K562 (cell line): ENCODE measurements at regions not wholly inside any gene's neighbourhood (a gene's known extent, or its start where the extent isn't known, plus 50 kb on each side); places are given as distances from the start of the nearest gene placed in this dataset.

ENCODE experiments used
- ATAC-seq: fragments of 200-7000 bp; cut with Tn5 transposase; 3 replicates; pipeline ENCODE4 v1.9.1; 2020; ENCODE audit warnings: moderate library complexity
- BruUV-seq: library from RNA; stranded (reverse); fragments of 400-500 nt; replicated peaks from 2 replicates; lab custom pipeline; 2021; lab: Mats Ljungman, UMichigan
- CTCF ChIA-PET: fragments of 300-600 bp; formaldehyde crosslinking; extraction: SDS; loops from one replicate; lab custom pipeline; 2021; ENCODE audit warnings: low intra/inter-chr PET ratio; lab: Yijun Ruan, JAX
- POLR2A ChIA-PET: fragments of 300-600, 350-650 bp; sonication (Branson Sonifier 250); formaldehyde crosslinking; extraction: SDS; loops from one replicate; lab custom pipeline; 2021; ENCODE audit warnings: antibody characterized with exemption, inconsistent platforms; lab: Yijun Ruan, JAX
- DNase-seq, 4 experiments: peaks; one replicate each; pipeline versions ENCODE4 v3.0.0 to v3.0.0-alpha.2; 2011 to 2018; ENCODE audit warnings: low spot score in 3 of 4, mixed read lengths in 3 of 4; ENCODE audit errors: extremely low read depth in 1 of 4
- FAIRE-seq: peaks from 2 replicates; lab custom pipeline; 2011; peaks lifted over from hg19 to GRCh38; lab: Jason Lieb, UNC
- H2AFZ ChIP-seq: 2 replicates; pipeline ENCODE4 v1.6.0; 2011; ENCODE audit warnings: low read depth, low read length, control low read depth, inconsistent platforms
- H3K27ac ChIP-seq: fragments of 200-600 bp; 3 replicates; pipeline ENCODE4 v1.8.0; 2011; ENCODE audit warnings: low read depth, mild to moderate bottlenecking, control low read depth, inconsistent platforms, low read length, moderate library complexity, mixed read lengths; ENCODE audit errors: extremely low read depth
- H3K27me3 ChIP-seq, 2 experiments: fragments of 300-600 bp in 1 of 2; 2 replicates in 1 of 2; 3 replicates in 1 of 2; pipeline versions ENCODE4 v1.6.0 to v1.8.0; 2011; ENCODE audit warnings: inconsistent platforms in 2 of 2, low read length in 2 of 2, mild to moderate bottlenecking in 1 of 2, mixed read lengths in 1 of 2, moderate library complexity in 1 of 2; ENCODE audit not compliant: control insufficient read depth in 2 of 2, insufficient read depth in 2 of 2
- H3K36me3 ChIP-seq: fragments of 300-600 bp; 3 replicates; pipeline ENCODE4 v1.8.0; 2011; ENCODE audit warnings: mild to moderate bottlenecking, low read length, inconsistent platforms; ENCODE audit not compliant: control insufficient read depth, insufficient read depth
- H3K4me1 ChIP-seq, 2 experiments: fragments of 200-600 bp in 1 of 2; replicated peaks in 1 of 2; 2 replicates in 1 of 2; 3 replicates in 1 of 2; pipeline versions ENCODE4 v1.5.1 to v1.8.0; 2011; ENCODE audit warnings: inconsistent platforms in 2 of 2, low read length in 2 of 2, mild to moderate bottlenecking in 1 of 2, mixed read lengths in 1 of 2, moderate library complexity in 1 of 2; ENCODE audit not compliant: control insufficient read depth in 2 of 2, insufficient read depth in 2 of 2
- H3K4me2 ChIP-seq: 2 replicates; pipeline ENCODE4 v1.6.1; 2011; ENCODE audit warnings: low read length, control low read depth, inconsistent platforms, mixed read lengths; ENCODE audit not compliant: insufficient read depth
- H3K4me3 ChIP-seq: fragments of 200-600 bp; sonication (generic), shearing (Covaris generic); 2 replicates; pipeline ENCODE4 v1.5.1; 2016; ENCODE audit warnings: control low read depth, inconsistent platforms
- H3K79me2 ChIP-seq: fragments of 200-600 bp; 3 replicates; pipeline ENCODE4 v1.8.0; 2011; ENCODE audit warnings: low read length, inconsistent platforms; ENCODE audit not compliant: control insufficient read depth, insufficient read depth
- H3K9ac ChIP-seq, 2 experiments: 2 replicates each; pipeline versions ENCODE4 v1.6.0 to v1.6.1; 2011; ENCODE audit warnings: low read depth in 2 of 2, low read length in 2 of 2, control low read depth in 1 of 2, inconsistent platforms in 1 of 2, mild to moderate bottlenecking in 1 of 2, mixed read lengths in 1 of 2; ENCODE audit not compliant: insufficient read depth in 1 of 2
- H3K9me1 ChIP-seq: one replicate; pipeline ENCODE4 v1.6.0; 2011; ENCODE audit warnings: inconsistent platforms, mild to moderate bottlenecking, low read length, moderate library complexity; ENCODE audit not compliant: control insufficient read depth, insufficient read depth
- H3K9me3 ChIP-seq: replicated peaks from 2 replicates; pipeline ENCODE4 v1.5.1; 2011; ENCODE audit warnings: low read depth, low read length, inconsistent platforms; ENCODE audit not compliant: control insufficient read depth, insufficient read depth
- H4K20me1 ChIP-seq: replicated peaks from 2 replicates; pipeline ENCODE4 v1.6.1; 2011; ENCODE audit warnings: low read length, inconsistent platforms, mixed read lengths; ENCODE audit not compliant: control insufficient read depth, insufficient read depth
- ADNP ChIP-seq: fragments of 200-800 bp; sonication (Bioruptor generic); IDR thresholded peaks from 2 replicates; pipeline ENCODE4 v1.6.1; 2016; ENCODE audit warnings: missing genetic modification characterization, missing compliant biosample characterization
- BCL6 ChIP-seq: fragments of 250-450 bp; sonication (Bioruptor Pico); IDR thresholded peaks from 2 replicates; pipeline ENCODE4 v1.4.0; 2020
- KDM2B ChIP-seq: fragments of 250-450 bp; sonication (Bioruptor Pico); IDR thresholded peaks from 2 replicates; pipeline ENCODE4 v1.8.0; 2021; ENCODE audit warnings: mild to moderate bottlenecking, moderate library complexity
- RHOXF2B ChIP-seq: fragments of 250-450 bp; sonication (Bioruptor Pico); conservative IDR thresholded peaks from 2 replicates; pipeline ENCODE4 v1.5.1; 2021
- SMAD1 ChIP-seq: fragments of 150-350 bp; IDR thresholded peaks from 2 replicates; pipeline ENCODE4 v1.6.1; 2014; ENCODE audit warnings: low read length, low read depth; ENCODE audit not compliant: partially characterized antibody
- SRSF9 ChIP-seq: fragments of 200-400 bp; formaldehyde crosslinking; IDR thresholded peaks from 2 replicates; pipeline ENCODE4 v1.6.1; 2017; ENCODE audit warnings: low read depth, low read length, borderline replicate concordance
- ZC3H8 ChIP-seq: fragments of 450-650 bp; IDR thresholded peaks from 2 replicates; pipeline ENCODE4 v1.6.1; 2017
- ZNF347 ChIP-seq: fragments of 450-650 bp; formaldehyde crosslinking; IDR thresholded peaks from 2 replicates; pipeline ENCODE4 v1.4.0; 2020; ENCODE audit warnings: low read depth, mild to moderate bottlenecking, moderate library complexity
- WGBS: fragments of 100-300 bp; shearing (Covaris generic); methylation state at CpG from one replicate; pipeline ENCODE4 v1.1.6; 2016; ENCODE audit warnings: low coverage, mixed read lengths; ENCODE audit not compliant: insufficient coverage; ENCODE audit errors: missing lambda C conversion rate; 5-methylcytosine and 5-hydroxymethylcytosine counted together
- in situ Hi-C: fragments of 300-500 bp; cut with MboI; formaldehyde crosslinking; loops from 4 replicates; pipeline ENCODE4 v1.15.0; 2018; ENCODE audit warnings: inconsistent platforms, mixed read lengths
- intact Hi-C: fragments of 100-400 bp; cut with micrococcal nuclease; formaldehyde crosslinking; loops from 2 replicates; pipeline ENCODE4 v1.14.2; 2022
- TF ChIP-seq, protein P1 (sequence below): fragments of 450-650 bp; IDR thresholded peaks from 2 replicates; pipeline ENCODE4 v1.6.1; 2016; ENCODE audit warnings: antibody characterized with exemption
- TF ChIP-seq, protein P2 (sequence below): sonication (generic); formaldehyde crosslinking; IDR thresholded peaks from 2 replicates; pipeline ENCODE4 v1.8.0; 2023; ENCODE audit warnings: missing genetic modification reagents, mild to moderate bottlenecking, borderline replicate concordance
- TF ChIP-seq, protein P3 (sequence below): fragments of 450-650 bp; IDR thresholded peaks from 2 replicates; pipeline ENCODE4 v1.6.1; 2017; ENCODE audit warnings: antibody characterized with exemption, mild to moderate bottlenecking

- Histone ChIP-seq H3K79me2 (no peaks in the 10 kb centered on the region), H3K4me3 (no peak overlapping the region), H3K9ac (no peak overlapping the region), H3K27me3 (peaks cover 0 to 8% of the 10 kb centered on the region in 2 experiments; a peak in 1 of 5 replicates), H3K4me1 (no peaks in the 10 kb centered on the region), H3K9me3 (no peaks in the 10 kb centered on the region), H3K27ac (no peak overlapping the region), H3K9me1 (no peaks in the 10 kb centered on the region), H3K36me3 (no peaks in the 10 kb centered on the region), H2AFZ (no peak overlapping the region), H4K20me1 (no peaks in the 10 kb centered on the region), H3K4me2 (no peak overlapping the region)
- no peak for FAIRE-seq
- no peak for DNase-seq
- POLR2A ChIA-PET = no interaction called here
- ATAC-seq = no peak
- intact Hi-C loops = no loop called here
- no TSS peak for BruUV-seq
- in situ Hi-C loops = no loop called here
- CTCF ChIA-PET = no interaction called here
- 0% methylated on average over 1 of the region's 1 CpG for WGBS
- TF ChIP-seq BCL6 (CRISPR knock-in tag) (no peak), ADNP (tag) (no peak), ZC3H8 (no peak), SRSF9 (no peak), KDM2B (CRISPR knock-in tag) (no peak), SMAD1 (no peak), RHOXF2B (CRISPR knock-in tag) (no peak), ZNF347 (CRISPR knock-in tag) (no peak)
- TF ChIP-seq, protein P1, sequence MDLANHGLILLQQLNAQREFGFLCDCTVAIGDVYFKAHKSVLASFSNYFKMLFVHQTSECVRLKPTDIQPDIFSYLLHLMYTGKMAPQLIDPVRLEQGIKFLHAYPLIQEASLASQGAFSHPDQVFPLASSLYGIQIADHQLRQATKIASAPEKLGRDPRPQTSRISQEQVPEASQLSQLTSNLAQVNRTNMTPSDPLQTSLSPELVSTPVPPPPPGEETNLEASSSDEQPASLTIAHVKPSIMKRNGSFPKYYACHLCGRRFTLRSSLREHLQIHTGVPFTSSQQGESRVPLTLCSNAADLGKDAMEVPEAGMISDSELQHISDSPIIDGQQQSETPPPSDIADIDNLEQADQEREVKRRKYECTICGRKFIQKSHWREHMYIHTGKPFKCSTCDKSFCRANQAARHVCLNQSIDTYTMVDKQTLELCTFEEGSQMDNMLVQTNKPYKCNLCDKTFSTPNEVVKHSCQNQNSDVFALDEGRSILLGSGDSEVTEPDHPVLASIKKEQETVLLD = no peak
- TF ChIP-seq, protein P2, sequence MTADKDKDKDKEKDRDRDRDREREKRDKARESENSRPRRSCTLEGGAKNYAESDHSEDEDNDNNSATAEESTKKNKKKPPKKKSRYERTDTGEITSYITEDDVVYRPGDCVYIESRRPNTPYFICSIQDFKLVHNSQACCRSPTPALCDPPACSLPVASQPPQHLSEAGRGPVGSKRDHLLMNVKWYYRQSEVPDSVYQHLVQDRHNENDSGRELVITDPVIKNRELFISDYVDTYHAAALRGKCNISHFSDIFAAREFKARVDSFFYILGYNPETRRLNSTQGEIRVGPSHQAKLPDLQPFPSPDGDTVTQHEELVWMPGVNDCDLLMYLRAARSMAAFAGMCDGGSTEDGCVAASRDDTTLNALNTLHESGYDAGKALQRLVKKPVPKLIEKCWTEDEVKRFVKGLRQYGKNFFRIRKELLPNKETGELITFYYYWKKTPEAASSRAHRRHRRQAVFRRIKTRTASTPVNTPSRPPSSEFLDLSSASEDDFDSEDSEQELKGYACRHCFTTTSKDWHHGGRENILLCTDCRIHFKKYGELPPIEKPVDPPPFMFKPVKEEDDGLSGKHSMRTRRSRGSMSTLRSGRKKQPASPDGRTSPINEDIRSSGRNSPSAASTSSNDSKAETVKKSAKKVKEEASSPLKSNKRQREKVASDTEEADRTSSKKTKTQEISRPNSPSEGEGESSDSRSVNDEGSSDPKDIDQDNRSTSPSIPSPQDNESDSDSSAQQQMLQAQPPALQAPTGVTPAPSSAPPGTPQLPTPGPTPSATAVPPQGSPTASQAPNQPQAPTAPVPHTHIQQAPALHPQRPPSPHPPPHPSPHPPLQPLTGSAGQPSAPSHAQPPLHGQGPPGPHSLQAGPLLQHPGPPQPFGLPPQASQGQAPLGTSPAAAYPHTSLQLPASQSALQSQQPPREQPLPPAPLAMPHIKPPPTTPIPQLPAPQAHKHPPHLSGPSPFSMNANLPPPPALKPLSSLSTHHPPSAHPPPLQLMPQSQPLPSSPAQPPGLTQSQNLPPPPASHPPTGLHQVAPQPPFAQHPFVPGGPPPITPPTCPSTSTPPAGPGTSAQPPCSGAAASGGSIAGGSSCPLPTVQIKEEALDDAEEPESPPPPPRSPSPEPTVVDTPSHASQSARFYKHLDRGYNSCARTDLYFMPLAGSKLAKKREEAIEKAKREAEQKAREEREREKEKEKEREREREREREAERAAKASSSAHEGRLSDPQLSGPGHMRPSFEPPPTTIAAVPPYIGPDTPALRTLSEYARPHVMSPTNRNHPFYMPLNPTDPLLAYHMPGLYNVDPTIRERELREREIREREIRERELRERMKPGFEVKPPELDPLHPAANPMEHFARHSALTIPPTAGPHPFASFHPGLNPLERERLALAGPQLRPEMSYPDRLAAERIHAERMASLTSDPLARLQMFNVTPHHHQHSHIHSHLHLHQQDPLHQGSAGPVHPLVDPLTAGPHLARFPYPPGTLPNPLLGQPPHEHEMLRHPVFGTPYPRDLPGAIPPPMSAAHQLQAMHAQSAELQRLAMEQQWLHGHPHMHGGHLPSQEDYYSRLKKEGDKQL (CRISPR knock-in tag) = no peak
- TF ChIP-seq, protein P3, sequence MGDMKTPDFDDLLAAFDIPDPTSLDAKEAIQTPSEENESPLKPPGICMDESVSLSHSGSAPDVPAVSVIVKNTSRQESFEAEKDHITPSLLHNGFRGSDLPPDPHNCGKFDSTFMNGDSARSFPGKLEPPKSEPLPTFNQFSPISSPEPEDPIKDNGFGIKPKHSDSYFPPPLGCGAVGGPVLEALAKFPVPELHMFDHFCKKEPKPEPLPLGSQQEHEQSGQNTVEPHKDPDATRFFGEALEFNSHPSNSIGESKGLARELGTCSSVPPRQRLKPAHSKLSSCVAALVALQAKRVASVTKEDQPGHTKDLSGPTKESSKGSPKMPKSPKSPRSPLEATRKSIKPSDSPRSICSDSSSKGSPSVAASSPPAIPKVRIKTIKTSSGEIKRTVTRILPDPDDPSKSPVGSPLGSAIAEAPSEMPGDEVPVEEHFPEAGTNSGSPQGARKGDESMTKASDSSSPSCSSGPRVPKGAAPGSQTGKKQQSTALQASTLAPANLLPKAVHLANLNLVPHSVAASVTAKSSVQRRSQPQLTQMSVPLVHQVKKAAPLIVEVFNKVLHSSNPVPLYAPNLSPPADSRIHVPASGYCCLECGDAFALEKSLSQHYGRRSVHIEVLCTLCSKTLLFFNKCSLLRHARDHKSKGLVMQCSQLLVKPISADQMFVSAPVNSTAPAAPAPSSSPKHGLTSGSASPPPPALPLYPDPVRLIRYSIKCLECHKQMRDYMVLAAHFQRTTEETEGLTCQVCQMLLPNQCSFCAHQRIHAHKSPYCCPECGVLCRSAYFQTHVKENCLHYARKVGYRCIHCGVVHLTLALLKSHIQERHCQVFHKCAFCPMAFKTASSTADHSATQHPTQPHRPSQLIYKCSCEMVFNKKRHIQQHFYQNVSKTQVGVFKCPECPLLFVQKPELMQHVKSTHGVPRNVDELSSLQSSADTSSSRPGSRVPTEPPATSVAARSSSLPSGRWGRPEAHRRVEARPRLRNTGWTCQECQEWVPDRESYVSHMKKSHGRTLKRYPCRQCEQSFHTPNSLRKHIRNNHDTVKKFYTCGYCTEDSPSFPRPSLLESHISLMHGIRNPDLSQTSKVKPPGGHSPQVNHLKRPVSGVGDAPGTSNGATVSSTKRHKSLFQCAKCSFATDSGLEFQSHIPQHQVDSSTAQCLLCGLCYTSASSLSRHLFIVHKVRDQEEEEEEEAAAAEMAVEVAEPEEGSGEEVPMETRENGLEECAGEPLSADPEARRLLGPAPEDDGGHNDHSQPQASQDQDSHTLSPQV = no peak
These were observed 93.1 kb upstream of the SOD3 start for GRCh38 chr4:24702281-24702680.
